Cerebellar cortex (tissue), 1 donor: ENCODE measurements at regions not wholly inside any gene's neighbourhood (a gene's known extent, or its start where the extent isn't known, plus 50 kb on each side); places are given as distances from the start of the nearest gene placed in this dataset.
"Not testable (repeated sequence)": the region's sequence is repeated elsewhere in the genome, so short reads cannot be mapped to it uniquely, and the experiment has no call there.

Experiments used
- DNase-seq: peaks from one replicate; pipeline ENCODE4 v3.0.0-alpha.2; 2015; ENCODE audit warnings: low spot score

DNA sequence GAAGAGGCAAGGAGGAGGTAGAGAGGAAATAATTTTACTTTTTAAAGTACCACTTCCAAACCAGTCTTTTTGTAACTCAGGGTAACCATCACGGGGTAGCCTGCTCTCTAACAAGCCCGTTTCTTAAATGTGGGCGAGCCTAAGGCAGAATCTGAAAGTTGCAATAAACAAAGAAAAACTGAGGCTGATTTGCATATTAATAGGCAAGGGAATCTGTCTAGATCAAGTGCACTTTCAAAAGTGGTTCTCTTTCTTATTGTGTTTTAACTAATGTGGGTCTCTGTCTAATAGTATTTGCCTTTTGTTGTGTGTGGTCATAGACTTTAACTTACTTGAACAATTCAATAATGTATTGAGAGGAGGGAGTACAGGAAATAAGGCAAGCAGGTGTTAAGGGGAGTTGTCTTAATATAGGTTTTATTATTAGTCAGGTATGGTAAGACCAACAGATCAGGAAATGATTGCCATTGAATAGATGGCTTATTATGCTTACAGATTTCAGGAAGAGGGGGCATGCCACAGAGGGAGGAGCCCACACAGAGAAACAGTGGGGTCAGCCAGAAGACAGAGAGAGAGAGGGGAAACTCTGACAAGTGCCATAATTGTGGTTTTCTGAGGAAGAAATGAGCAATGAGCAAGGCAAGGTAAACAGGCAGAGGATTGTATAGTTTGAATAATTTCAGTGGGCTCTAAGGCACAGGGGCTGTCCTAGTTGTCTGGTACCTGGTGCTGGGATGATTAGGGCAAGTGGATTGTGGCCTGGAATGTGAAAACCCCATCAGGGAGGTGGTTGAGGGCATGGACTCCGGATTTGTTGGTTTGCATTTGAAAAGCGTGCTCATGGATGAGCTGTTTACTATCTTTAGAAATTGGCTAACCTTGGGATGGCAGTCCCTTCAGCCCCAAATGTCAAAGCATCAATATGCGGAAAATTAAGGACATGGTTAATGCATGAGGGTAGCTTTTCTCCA lies 237.2 kb downstream of the TOX3 start:
- DNase-seq = no peak

DNA sequence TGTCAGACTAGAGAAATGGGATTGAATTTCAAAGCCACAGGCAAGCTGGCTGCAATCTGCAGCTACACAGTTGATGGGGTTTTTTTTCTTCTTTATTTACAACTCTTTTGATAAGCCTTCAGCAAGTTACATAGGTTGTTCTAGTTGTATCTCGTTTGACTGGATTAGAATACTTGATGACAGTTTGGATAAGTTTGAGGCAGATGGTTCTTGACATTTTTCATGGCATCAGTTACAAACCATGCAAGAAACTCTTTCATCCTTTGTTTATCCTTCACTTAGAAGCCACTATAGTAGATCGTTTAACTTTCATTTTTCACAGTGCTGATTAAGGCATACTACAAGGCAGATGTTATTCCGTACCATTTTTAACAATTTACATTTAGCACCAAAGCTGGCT lies 238.9 kb downstream of the TOX3 start:
- no peak for DNase-seq

DNA sequence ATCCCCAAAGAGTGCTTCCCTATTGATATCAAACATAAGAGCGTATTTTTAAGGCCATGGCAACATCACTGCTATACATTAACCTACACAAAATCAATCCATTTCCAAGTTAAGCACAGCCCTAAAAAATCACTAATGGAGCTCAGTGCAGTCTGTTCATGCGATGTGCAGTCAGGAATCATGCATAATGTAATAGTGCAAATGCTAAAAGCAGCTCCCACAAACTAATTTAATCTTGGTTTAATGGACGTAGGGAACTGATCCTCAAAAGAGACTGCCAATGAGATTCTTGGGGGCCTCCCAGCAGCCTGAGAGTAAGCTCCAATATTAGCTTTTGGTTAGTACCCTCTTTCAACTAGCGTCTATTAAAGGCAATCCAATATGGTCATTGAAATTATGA lies 245.9 kb downstream of the TOX3 start:
- DNase-seq = no peak

DNA sequence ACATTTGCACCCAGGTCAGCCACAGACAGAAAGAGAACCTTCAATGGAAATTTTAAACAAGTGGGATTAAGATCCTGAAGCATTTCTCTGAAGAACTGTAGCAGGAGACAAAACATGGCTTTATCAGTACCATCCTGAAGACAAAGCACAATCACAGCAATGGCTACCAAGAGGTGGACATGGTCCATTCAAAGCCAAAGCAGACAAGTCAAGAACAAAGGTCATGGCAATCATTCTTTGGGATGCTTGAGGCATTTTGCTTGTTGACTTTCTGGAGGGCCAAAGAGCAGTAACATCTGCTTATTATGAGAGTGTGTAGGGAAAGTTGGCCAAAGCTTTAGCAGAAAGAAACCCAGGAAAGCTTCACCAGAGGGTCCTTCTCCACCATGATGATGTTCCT lies 248.2 kb downstream of the TOX3 start:
- no peak for DNase-seq

DNA sequence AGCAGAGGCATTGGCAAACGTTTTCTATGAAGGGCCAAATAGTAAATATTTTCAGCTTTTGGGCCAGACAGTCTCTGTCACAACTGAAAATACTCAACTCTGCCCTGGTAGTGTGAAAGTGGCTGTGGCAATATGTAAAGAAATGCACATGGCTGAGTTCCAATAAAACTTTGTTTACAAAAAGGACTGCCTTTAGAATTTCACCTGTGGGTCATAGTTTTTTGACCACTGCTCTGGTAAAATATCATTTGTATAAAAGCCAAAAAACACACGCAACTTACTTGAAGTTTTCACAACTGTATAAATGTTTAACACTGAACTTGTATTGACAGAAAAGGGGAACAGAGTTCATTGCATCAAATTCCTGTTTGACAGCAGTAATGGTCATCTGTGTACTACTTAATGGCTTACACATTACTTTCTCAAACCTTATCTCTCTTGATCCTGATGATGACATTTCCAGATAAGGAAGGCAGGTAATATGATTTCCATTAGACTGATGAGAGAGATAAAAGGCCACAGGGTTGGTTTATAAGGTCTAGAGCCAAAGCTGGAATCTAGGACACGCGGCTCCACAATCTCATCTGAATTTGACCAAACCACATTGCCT lies 250.1 kb downstream of the TOX3 start:
- DNase-seq = not testable (repeated sequence)

DNA sequence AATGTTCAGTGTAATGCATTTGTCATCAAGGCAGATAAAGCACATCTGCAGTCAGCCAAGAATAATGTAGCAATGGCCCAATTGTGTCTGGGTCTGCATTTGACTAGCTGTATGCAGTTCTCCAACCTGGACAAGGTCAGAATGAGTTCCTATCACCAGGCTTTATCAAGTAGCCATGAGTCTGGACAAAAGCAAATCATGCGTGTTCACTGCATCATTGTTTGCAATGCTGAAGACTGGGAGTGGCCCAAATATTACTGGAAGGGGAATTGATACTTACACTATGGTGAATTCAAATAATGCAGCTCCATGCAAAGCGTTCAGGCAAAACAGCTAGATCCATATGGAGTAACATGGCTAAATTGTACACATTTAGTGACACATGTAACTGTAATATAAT lies 250.9 kb downstream of the TOX3 start:
- no peak for DNase-seq

DNA sequence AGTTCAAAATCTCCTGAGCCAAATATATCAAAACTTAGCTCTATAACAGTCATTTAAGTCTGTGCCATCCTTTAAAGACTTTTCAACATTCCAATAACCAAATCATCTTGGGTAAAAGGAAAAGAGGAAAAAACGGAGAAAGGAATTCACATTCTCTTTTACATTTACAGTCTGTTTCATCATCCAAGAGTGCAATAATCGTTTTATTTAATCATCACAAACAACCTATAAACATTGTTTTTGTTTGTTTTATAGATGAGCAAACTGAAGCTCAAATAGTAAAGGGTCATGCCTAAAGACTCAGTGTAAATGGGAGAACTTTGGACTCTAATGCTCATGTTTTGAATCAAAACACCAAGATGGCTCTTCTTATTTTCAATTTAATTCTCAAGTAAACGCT lies 252.3 kb downstream of the TOX3 start:
- DNase-seq = no peak

DNA sequence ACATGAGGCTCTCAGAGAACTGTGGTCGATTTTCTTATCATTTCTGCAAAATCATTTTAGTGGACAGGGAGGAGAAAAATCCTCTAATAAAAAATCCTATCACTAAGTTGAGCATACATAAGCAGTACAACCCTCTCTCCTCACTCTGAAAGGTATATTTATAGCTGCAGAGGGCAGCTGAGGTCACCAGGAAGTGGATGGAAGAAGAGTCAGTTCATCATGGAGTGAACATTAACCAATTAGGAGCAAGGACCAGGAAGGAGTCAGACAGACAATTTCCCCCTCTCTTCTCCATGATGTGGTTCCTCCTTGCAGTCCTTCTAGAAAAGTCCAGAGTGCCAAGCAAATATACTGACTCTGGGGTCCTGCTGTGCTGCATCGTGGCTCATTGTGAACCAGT lies 253.7 kb downstream of the TOX3 start:
- DNase-seq = no peak

DNA sequence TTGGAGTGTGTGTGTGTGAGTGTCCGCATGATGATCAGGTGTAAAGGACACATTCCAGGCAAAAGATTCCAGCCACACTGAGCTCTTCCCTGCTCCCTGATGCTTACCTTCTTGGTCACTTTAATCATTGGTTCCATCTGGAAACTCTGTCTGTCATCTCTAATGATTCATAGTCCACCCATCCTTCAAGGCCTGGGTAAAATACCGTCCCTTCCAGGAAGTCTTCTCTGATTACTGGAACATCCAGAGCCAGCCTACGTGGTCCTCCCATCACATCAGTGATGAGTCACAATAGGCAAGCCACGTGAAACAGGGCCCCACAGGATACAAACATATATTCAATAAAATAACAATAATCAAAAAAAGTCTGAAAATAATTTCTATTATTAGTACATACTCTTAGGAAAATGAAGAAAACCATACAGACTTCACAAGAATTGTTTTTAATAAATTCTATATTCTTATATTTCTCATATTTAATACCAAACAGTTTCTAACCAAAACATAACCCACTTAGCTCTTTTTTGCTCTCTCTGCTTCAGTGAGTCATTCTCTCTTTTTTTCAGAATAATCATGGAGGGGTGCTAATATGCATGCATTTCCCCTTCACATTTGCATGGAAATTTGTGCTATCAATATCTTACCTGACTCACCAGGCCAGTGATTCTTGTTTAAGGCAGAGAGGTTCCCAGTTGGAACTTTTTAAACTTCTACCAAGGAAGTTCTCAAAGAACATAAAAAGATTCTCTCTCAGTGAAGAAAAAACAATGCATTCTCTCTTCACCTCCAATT lies 263.2 kb downstream of the TOX3 start:
- DNase-seq = no peak

DNA sequence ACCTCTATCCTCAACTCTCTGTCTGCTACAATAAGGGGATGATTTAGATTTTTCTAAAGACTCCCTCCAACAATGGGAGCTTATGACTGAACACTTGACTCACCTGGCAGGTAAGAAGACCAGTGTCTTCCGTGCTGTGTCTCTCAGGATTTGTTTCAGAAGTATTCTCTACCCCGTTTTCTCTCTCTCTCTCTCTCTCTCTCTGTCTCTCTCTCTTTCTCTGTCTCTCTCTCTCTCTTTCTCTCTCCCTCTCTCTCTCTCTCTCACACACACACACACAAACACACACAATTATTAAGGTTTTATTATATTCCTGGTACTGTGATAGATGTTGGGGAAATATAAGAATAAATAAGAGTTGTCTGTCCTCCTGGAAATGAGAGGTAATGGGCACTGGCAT lies 263.9 kb downstream of the TOX3 start:
- no peak for DNase-seq

DNA sequence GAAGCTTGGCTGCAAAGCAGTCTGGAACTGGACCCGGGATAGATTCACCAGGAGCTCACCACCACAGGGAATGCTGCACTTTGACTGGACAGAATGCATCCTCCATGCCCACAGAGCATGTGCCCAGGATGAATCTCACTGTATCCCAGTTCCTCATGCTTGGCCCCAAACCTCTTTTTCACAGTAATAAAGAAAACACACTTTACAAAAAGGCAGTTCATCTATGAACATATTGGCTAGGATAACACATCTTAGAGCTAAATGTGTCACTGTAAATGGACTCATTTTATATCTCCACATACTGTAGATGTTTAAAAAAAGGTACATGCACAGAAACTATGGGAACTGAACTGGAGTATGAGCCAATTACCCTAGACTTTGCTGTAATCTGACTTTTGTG lies 266.9 kb downstream of the TOX3 start:
- no peak for DNase-seq

DNA sequence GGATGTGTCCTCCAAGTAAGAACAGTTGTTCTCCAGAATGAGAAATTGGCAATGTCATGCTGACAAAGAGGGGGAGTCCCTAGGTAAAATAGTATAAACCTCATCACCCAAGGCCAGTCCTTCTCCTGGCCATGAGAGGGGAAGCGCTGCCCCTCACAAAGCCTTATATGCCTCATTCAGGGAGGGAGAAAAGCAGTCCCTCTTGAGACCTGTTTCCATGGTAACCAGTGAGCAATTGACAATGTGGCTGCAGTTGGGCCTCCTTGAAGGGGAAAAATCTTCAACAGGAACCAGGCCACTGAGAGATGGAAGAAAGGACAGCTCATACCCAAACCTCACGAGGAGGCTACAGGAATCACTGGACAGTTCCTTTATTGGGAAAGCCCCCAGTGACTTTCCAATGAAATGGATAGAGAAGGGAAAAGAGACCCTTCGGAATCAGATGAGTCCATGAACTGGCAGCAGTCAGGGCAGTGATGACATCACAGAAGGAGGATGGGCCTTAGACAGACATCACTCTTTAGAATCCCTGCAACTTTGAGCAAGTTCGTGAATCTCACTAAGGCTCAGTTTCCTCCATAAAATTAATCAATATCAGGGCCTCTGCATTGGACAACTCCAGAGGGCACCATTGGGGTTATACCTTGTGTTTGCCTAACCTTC lies 275.7 kb downstream of the TOX3 start:
- no peak for DNase-seq

DNA sequence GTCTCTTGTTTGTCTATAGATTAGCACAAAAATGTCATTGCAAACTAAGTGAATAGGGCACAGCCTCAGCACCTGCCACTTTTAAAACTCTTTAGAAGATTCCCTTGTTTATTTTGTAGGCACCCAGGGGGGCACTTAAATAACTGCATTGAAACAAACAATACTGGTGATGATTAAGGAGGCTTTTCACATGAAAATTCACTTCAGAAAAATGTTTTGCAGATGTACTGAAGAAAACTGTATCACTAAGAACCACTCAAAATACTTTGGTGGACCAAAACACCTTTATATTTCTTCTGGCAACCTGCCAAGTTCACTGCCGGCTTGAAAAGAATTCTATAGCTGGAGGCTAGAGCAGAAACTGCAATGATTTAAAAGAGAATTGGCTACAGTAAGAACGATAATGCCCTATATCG lies 281.5 kb downstream of the TOX3 start:
- DNase-seq = no peak

DNA sequence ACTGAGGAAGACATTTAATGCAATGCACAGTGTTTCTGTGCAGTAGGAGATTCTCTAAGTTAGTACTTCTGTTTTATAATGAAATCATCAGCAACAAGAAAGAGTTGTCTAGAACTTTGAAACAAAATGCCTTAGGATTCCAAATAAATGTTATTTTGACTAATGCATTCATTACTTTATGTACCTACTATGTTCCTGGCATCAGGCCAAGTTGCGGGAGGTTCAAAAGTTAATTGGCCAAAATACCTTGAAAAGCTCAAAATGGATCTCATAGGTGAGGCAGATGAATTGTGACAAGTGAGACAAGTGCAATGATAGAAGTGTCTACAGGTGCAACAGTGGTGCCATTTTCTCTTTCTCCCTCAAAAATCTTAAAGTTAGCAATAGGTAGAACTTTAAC lies 289.4 kb downstream of the TOX3 start:
- DNase-seq = no peak

DNA sequence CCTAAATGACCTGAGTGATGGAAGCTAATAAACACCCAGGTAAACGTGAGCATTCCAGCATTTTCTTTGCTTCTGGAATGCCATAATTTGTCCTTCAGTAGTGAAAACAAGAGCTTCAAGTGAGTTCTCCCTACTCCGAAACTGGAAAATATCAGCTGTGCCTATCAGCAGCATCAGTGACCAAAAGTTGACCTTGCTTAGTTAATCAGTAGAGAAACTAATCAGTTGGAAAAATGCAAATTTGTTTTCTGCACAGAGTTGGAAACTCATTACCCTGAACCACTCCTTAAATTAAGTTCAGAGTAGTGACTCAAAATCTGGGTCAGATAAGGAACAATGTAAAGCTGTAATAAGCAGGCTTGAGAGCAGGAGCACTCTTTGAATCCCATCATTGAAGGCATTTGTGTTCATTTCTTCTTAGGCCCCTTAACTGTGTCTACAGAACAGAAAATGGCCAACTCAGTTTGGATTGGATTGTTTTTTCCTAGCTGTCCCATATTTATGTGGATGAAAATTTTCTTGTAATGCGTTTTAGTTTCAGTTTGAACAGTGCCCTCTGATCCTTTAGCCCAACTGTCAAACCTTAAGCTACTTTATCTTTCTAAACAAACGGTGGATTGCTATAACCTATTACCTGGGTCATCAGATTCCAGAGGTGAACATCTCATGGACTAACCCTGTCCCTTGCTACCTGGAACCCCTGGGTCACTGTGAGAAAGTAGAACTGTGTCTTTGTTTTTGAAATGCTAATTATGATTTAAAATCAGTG lies 290.4 kb downstream of the TOX3 start:
- DNase-seq = no peak

DNA sequence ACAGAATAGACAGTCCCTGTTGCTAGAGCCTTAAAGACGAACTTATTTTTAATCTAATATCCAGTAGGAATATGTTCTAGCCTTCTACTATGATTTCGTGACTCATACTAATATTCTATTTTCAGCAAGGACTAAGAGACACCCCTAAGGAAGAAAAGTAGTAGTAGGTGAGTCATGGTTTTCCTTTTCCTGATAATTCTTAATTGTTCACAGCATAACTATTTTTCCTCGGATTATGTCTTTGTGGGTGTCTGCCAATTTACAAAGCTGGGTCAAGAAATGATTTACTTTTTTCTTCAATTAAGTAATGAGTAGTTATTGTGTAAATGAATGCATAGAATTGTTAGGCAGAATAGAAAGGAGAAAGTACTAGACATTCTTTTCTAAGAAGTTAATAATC lies 292.2 kb downstream of the TOX3 start:
- DNase-seq = no peak

DNA sequence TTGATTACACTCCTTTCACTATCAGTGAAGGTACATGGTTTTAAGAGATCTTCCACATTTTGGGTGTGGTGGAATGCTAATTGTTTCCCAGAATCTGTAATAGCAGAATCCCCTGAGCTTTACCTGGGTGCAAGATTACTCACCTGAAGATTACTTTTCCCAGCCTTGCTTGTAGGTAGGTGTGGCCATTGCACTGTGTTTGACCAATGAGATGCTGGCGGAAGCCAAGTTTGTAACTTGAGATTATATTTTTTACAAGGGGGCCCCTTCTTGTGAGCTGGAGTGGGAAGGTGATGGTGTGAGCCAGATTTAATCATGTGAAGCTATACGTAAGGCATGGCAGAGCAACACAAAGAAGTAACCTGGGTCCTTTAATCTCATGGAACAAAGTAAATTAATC lies 294.3 kb downstream of the TOX3 start:
- DNase-seq = no peak

DNA sequence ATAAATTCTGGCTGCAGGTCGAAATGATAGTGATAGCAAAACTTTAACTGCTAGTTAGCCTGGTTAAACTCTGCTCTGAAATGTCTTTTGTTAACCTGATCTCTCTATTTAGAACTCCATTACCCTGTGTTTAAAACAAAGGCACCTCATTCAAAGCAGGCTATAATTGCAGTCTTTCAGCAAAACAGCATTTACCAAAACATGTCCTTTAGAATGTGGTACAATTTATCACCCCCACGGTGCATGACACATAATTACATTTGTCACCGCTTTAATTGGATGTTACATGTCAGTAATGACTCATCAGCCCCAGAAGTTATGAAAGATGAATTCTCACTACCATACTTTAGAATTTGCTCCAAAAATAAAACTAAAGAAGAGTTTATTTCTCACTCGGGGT lies 295.4 kb downstream of the TOX3 start:
- no peak for DNase-seq

DNA sequence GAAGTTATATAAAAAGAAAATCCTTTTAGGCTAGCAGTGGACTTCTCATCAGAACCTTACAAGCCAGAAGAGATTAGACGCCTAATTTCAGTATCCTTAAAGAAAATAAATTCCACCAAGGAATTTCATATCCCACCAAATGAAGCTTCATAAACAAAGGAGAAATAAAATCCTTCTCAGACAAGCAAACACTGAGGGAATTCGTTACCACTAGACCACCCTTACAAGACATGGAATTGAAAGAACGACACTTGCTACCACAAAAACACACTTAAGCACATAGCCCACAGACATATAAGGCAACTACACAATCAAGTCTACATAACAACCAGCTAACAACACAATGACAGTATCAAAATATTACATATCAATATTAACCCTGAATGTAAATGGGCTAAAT lies 299.2 kb downstream of the TOX3 start:
- no peak for DNase-seq

DNA sequence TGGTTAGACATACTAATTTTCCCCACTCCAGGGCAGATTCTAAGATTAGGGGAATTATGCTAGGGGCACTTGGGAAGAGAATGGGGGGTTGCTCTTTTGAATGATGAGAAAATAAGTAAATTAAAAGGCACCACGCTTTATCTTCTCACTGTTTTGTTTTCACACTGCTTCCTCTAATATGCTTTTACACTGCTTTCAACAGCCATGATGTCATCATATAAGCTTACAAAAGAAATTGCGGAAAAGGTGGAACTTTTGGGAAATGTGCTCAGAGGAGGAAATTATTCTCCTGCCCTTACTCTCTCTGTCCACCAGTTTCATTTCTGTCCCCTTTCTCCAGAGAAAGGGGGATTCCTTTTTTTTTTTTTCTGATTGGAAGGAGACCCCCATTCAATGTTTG lies 308.2 kb downstream of the TOX3 start:
- no peak for DNase-seq

DNA sequence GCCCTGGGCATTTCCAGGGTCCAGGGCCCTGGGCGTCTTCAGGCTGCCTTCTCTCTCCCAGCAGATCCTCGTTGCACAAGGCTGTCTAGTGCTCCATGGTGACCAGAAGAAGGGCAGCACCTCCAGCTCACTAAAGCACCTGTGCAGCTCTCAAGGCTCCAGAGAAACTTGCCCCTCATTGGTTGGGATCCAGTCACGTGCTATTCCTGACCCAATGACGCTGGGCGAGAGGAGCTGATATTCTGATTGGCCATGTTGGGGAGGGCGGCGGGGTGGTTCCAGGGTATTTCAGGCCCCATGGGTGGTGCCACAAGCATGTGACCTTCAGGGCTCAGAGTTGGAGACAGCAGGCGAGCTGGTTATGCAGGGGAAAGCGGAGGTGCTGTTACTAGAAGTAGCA lies 309.1 kb downstream of the TOX3 start:
- no peak for DNase-seq

DNA sequence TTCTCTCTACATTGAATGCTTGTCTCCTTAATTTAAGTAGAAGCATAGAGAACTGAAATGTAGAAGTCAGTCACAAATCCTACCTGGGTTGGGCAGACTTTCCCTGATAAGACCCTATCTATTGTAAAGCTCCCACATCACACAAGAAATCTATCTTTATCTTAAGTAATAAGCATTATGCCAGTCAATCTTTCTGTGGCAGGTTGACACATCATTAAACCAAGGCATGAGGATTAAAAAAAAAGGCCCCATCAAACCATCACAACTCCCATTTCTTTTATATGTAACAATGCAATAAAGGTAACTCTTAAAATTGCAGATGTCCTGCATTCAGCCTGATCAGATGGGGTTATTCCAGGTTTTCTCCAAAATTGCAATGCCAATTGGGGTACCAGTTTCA lies 311.8 kb downstream of the TOX3 start:
- DNase-seq = no peak
